Nucleus accumbens (tissue), 56 donors: ENCODE measurements at regions not wholly inside any gene's neighbourhood (a gene's known extent, or its start where the extent isn't known, plus 50 kb on each side); places are given as distances from the start of the nearest gene placed in this dataset.

Experiments
- DNase-seq, 56 donors: peaks; one replicate each; lab custom pipeline; 2025; lab: John Stamatoyannopoulos, UW

DNA sequence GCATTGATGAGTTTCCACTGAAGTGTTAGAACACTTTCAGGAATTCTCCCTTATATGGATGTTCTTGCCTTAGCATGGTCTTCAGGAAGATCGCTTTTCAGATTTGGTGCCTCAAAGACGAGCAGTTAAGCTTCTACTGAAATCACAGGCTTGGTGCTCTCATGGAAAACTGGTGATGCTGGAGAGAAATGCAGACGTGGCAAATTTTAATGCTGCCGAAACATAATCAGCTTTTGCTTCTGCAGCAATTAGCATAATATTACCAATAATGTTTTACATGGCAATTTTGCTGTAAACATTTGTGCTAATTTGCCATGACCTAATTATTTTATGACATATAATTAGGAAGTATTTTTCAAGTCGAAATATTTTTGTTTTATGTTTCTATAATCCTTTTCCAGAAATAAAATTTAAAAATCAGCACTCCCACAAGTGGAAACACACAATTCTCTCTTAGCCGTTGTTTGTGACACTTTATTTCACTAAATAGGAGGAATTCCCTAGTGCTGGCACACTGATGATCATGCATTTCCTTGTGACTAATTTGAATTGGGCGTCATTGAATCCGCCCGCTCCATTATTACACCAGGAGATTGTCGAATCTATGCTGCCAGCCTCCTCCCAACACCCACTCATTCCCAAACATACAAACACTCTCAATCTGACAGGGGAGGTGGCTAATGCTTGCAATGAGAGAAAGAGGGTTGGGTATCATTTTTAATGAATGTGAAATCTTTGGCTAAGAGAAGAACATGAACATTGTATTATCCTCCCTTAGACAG is 506.8 kb upstream of the PPP2R3A start:
- no peak for DNase-seq

- DNase-seq, result no peak
Observed at GRCh38 chr3:135460273-135460672, 505.3 kb upstream of the PPP2R3A start.

GRCh38 chr3:135471911-135472310 is 493.6 kb upstream of the PPP2R3A start:
- DNase-seq, result no peak

DNA sequence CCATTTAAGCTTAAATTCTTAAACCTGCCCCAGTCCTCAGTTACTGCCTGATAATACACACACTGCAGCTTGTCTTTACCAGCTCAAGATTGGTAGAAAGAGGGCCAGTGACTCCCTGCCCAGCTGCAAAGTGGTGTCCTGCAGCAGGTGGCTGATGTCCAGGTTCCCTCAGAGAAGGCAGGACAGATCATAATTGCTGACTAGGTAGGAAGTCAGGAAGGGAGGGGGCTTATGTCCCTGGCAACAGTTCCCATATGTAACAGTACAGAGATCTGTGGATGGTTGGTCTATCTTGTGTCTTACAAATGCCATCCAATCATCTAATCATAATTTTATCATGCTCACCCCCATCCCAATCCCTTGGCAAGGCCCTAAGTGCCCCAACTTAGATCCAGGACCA is 492.1 kb upstream of the PPP2R3A start:
- DNase-seq, result no peak

GRCh38 chr3:135487261-135487660 is 478.3 kb upstream of the PPP2R3A start:
- peak in 10 of 56 donors; percentile 0 to 31 (median 5) for DNase-seq

DNA sequence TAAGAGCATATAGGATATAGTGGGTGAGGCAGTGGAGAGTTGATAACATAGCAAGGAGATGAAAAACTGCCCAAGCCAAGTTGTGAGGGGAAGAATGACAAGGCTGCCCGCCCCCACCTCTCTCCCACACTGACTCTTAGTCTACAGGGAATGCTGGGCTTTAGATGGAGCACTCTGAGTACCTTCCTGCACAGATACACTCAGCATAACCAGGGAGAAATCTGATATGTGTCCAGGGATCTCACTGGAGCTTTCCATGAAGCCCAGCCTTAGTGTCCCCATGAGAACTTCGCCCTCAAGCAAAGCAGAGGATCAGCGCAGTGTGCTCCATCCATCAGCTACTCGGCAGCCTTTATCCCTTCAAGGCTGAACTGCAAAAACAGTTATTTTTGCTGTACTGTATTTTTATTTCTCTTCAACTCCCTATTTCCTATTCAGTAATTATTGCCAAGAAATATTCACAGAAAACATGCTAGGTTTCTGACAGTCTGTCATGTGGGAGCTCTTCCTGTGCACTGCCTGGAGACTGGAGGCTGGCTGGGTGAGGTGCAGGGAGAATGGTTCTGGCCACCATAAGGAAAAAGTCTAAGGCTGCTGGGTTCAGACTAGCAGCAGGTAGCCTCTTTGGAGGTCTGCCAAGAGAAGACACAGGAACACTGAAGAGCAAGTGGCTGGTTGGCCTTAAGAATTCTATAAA is 475.2 kb upstream of the PPP2R3A start:
- no peak for DNase-seq

DNA sequence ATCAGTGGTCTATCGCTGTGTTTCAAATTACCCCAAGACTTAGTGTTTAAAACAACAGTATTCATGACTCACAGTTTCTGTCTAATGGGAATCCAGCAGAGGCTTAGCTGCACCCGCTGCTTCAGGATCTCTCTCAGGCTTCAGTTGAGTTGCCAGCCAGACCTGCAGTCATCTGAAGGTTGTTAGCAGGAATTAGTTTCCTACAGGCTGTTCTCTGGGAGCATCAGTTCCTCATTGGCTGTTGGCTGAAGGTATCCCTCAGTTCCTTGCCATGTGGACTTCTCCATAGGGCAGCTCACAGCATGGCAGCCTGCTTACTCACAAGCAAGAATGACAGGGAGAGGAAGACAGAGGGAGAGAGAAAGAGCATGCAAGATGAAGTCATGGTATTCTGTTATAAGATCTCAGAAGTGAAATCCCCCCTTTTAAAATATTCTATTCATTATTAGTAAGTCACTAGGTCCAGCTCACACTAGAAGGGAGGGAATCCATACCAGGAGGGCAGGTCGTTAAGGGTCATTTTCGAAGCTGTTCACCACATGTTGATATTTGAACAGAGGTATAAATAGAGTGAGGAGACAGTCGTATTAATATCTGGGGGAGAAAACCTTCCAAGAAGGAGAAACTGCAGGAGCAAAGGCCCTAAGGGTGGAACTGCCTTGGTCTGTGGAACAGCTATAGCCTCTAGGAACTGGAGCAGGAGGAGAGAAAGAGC is 473.9 kb upstream of the PPP2R3A start:
- DNase-seq, result no peak

DNA sequence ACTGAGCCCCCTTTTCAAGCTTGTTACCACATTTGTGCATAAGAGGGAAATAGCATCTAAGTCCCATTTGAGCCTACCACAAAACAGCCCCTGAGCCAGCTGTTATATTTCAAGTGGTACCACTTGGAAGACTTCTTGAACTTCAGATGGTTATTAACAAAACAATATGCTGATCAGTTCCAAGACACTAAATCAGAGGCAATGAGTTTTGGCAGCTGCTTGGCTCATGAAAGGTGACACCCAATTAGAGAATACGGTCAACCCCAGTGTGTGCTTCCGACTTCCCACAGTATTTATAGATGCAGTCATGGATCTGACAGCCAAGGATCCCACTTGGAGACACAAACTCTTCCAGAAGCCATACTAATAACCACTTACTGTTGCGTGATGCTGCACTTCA is 469.6 kb upstream of the PPP2R3A start:
- DNase-seq, result no peak

DNA sequence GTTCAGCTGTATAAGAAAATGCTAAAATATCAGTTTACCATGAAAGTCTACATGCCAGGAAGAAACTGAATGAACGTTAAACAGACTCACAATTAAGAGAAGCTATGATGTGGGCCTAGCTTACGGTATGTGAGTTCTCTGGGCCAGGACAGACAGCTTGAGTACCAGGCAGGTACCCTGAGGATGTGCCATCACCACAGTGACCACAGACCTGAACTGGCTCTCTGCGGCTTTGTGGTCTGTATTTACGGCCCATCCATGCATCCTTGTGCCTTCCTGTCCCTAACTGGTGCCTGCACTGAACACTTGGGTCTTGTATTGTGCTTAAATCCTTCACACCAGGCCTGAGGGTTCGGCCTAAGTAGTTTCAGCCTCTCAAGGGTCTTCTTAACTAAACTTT is 467.5 kb upstream of the PPP2R3A start:
- no peak for DNase-seq

- DNase-seq, result no peak
Observed at GRCh38 chr3:135499426-135499825, 466.1 kb upstream of the PPP2R3A start.

- DNase-seq, result no peak
Observed at GRCh38 chr3:135500034-135500433, 465.5 kb upstream of the PPP2R3A start.

DNA sequence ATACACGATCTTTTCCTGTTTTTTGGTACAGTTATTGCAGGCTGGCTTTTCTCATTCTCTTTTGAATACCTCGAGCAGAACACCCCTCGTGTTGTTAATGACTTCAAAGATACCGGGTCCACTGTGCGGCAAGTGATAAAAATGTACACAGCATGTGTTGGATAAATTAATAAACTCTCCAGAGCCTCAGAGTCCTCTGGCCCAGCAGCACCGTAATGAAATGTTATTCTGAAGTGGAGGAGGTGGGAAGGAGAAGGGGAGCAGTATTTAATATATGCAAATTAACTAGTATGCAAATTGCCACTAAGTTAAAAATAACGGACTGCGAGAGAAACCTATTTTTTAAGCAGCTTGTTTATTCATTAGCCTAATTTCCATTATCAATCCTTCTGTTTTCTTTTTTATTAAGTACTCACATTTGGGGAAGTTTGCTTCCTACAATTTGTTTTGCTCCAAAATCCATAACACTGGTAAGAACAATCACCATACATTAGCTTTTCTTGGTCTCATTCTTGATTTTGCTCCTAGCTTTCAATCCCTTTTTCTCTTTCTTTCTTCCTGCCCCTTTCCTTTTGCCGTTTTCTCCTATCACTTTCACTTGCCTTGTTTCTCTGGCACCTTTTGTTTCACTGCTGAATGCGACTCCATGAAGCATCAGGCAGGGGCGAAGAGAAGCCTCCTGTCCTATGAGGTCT is 462.3 kb upstream of the PPP2R3A start:
- DNase-seq, result no peak

GRCh38 chr3:135503760-135504686 is 461.5 kb upstream of the PPP2R3A start:
- peak in 51 of 56 donors; percentile 8 to 85 (median 51) for DNase-seq

GRCh38 chr3:135513106-135514059 is 452.1 kb upstream of the PPP2R3A start:
- peak in 1 of 56 donors; percentile 26 for DNase-seq

DNA sequence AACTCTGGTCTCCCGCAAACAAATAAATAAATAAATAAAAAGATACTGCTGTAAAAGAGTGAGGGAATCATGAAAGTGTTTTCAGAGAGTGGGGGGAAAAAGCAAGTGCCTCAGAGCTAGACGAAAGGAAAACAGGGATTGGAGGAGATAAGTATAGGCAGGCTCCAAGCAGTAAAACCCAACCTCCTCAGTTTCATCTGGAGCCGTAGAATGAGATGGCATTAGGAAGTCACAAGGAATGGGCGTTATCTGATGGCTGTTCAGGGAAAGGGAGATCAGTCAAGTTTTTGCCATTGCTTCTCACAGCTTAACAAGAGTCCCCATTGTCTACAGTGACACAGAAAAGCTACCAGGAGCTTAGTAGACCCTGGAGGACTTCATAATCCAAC is 451.5 kb upstream of the PPP2R3A start:
- DNase-seq, result no peak

GRCh38 chr3:135516143-135516542 is 449.4 kb upstream of the PPP2R3A start:
- no peak for DNase-seq

- no peak for DNase-seq
Observed at GRCh38 chr3:135528413-135529015, 437.0 kb upstream of the PPP2R3A start.

DNA sequence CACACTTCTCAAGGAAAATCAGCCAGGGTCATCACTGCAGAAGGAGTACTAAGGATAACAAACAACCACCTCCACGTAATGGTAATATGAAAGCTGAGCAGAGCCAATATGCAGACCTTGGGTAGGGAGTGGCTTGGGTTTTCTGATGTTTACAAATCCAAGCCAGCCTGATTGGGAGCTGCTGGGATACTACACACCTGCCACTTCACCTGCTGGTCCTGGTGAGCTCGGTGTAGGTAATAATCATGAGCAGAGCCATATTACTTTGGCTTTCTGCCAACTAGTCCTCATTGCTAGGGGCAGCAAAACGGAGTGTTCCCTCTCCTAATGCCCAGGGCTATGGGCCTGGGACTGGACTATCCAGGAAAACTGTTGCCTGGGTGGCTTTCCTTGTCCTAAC is 433.5 kb upstream of the PPP2R3A start:
- no peak for DNase-seq
